GM12878 (cell line): ENCODE measurements at regions not wholly inside any gene's neighbourhood (a gene's known extent, or its start where the extent isn't known, plus 50 kb on each side); places are given as distances from the start of the nearest gene placed in this dataset.
A peak's percentile ranks its signal among the peaks of the same experiment; 100 is the strongest.

Source experiments
- CHD1 ChIP-seq: IDR thresholded peaks from 2 replicates; pipeline ENCODE4 v1.6.1; 2012; ENCODE audit warnings: low read depth, low read length, improper control_type of control experiment
- CHD4 ChIP-seq: fragments of 200-600 bp; sonication (generic); IDR thresholded peaks from 2 replicates; pipeline ENCODE4 v1.6.1; 2016; ENCODE audit warnings: mild to moderate bottlenecking
- EGR1 ChIP-seq, 2 experiments: IDR thresholded peaks; 1 replicate in 1 of 2; 2 replicates in 1 of 2; pipeline ENCODE4 v1.6.1; 2011 to 2012; ENCODE audit warnings: low read depth in 2 of 2, low read length in 2 of 2, borderline replicate concordance in 1 of 2, mild to moderate bottlenecking in 1 of 2, moderate library complexity in 1 of 2
- ESRRA ChIP-seq: IDR thresholded peaks from 2 replicates; pipeline ENCODE4 v1.6.1; 2012; ENCODE audit warnings: mild to moderate bottlenecking, low read length, improper control_type of control experiment
- FOXK2 ChIP-seq: fragments of 450-650 bp; IDR thresholded peaks from 2 replicates; pipeline ENCODE4 v1.6.1; 2017; ENCODE audit warnings: mild to moderate bottlenecking, moderate library complexity
- IKZF2 ChIP-seq, 2 experiments: fragments of 450-650 bp; IDR thresholded peaks; 2 replicates each; pipeline ENCODE4 v1.6.1; 2017; ENCODE audit warnings: mild to moderate bottlenecking in 2 of 2, moderate library complexity in 2 of 2
- IRF4 ChIP-seq: IDR thresholded peaks from 2 replicates; pipeline ENCODE4 v1.6.1; 2011; ENCODE audit warnings: low read depth, low read length
- KDM1A ChIP-seq: fragments of 200-600 bp; sonication (generic); IDR thresholded peaks from 2 replicates; pipeline ENCODE4 v1.6.1; 2016; ENCODE audit warnings: borderline replicate concordance
- POLR2AphosphoS5 ChIP-seq: IDR thresholded peaks from 2 replicates; pipeline ENCODE4 v1.6.1; 2011; ENCODE audit warnings: mild to moderate bottlenecking, low read length, inconsistent platforms
- RBBP5 ChIP-seq: fragments of 200-600 bp; sonication (generic); conservative IDR thresholded peaks from 2 replicates; pipeline ENCODE4 v1.6.1; 2016
- SMARCA5 ChIP-seq: fragments of 450-650 bp; IDR thresholded peaks from 2 replicates; pipeline ENCODE4 v1.6.1; 2017; ENCODE audit warnings: mild to moderate bottlenecking
- SMC3 ChIP-seq: IDR thresholded peaks from 2 replicates; pipeline ENCODE4 v1.6.1; 2011; ENCODE audit warnings: low read length, improper control_type of control experiment, borderline replicate concordance
- TCF7 ChIP-seq: IDR thresholded peaks from 2 replicates; pipeline ENCODE4 v1.6.1; 2014; ENCODE audit warnings: antibody characterized with exemption, borderline replicate concordance
- YY1 ChIP-seq: IDR thresholded peaks from 2 replicates; pipeline ENCODE4 v1.6.1; 2011; ENCODE audit warnings: low read depth, mild to moderate bottlenecking, low read length
- ZBED1 ChIP-seq: IDR thresholded peaks from 2 replicates; pipeline ENCODE4 v1.6.1; 2016; ENCODE audit warnings: borderline replicate concordance
- TF ChIP-seq, protein P1 (sequence below): fragments of 450-650 bp; formaldehyde crosslinking; IDR thresholded peaks from 2 replicates; pipeline ENCODE4 v1.5.0; 2022; ENCODE audit warnings: mild to moderate bottlenecking, missing genetic modification characterization
- TF ChIP-seq, protein P2 (sequence below): fragments of 450-650 bp; IDR thresholded peaks from 2 replicates; pipeline ENCODE4 v1.6.1; 2016; ENCODE audit warnings: mild to moderate bottlenecking
- TF ChIP-seq, protein P3 (sequence below): IDR thresholded peaks from 2 replicates; pipeline ENCODE4 v1.6.1; 2011; ENCODE audit warnings: borderline replicate concordance, low read depth, mild to moderate bottlenecking, moderate library complexity, mixed read lengths, low read length; ENCODE audit not compliant: insufficient read depth; ENCODE audit errors: extremely low read length
- TF ChIP-seq, protein P4 (sequence below): IDR thresholded peaks from 2 replicates; pipeline ENCODE4 v1.6.1; 2011; ENCODE audit warnings: mild to moderate bottlenecking, low read depth, low read length, moderate library complexity; ENCODE audit not compliant: insufficient replicate concordance
- TF ChIP-seq, protein P5 (sequence below): fragments of 450-650 bp; IDR thresholded peaks from 2 replicates; pipeline ENCODE4 v1.6.1; 2017; ENCODE audit warnings: antibody characterized with exemption, mild to moderate bottlenecking, moderate library complexity

DNA sequence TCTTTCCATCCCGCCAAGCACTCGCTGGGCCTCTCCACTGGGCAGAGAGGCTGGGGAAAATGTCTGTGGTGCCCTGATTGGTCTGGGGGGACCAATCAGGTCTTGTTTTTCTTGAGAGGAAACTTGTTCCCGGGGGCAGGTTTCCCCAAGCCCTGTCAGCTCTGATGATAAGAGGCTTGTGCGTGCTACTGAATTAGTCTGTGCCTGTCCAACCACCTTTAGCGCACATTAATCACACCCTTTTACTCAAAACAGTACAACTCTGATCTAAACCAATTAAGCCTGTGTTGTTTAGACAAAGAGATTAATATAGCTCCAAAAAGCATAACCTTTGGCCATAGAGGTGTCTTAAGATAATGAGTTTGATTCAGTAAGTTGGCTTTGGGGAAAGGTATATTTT lies 580.4 kb downstream of the VRK1 start (continued):
- TF ChIP-seq SMC3 (no peak), ESRRA (no peak), TCF7 (no peak), CHD4 (no peak), IRF4 (no peak), POLR2AphosphoS5 (no peak), FOXK2 (no peak), CHD1 (no peak), IKZF2 (IDR thresholded peaks at IDR 0.05) (peak in 1 of 2 experiments; percentile 15; a peak in 1 of 4 replicates), SMARCA5 (no peak), EGR1 (IDR thresholded peaks at IDR 0.05; ENCODE audit: borderline replicate concordance in 1 of 2, low read depth in 2 of 2, low read length in 2 of 2) (no peak), KDM1A (no peak), YY1 (no peak), RBBP5 (no peak), ZBED1 (no peak)
- TF ChIP-seq, protein P1, sequence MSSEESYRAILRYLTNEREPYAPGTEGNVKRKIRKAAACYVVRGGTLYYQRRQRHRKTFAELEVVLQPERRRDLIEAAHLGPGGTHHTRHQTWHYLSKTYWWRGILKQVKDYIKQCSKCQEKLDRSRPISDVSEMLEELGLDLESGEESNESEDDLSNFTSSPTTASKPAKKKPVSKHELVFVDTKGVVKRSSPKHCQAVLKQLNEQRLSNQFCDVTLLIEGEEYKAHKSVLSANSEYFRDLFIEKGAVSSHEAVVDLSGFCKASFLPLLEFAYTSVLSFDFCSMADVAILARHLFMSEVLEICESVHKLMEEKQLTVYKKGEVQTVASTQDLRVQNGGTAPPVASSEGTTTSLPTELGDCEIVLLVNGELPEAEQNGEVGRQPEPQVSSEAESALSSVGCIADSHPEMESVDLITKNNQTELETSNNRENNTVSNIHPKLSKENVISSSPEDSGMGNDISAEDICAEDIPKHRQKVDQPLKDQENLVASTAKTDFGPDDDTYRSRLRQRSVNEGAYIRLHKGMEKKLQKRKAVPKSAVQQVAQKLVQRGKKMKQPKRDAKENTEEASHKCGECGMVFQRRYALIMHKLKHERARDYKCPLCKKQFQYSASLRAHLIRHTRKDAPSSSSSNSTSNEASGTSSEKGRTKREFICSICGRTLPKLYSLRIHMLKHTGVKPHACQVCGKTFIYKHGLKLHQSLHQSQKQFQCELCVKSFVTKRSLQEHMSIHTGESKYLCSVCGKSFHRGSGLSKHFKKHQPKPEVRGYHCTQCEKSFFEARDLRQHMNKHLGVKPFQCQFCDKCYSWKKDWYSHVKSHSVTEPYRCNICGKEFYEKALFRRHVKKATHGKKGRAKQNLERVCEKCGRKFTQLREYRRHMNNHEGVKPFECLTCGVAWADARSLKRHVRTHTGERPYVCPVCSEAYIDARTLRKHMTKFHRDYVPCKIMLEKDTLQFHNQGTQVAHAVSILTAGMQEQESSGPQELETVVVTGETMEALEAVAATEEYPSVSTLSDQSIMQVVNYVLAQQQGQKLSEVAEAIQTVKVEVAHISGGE (CRISPR knock-in tag) = no peak
- TF ChIP-seq, protein P2, sequence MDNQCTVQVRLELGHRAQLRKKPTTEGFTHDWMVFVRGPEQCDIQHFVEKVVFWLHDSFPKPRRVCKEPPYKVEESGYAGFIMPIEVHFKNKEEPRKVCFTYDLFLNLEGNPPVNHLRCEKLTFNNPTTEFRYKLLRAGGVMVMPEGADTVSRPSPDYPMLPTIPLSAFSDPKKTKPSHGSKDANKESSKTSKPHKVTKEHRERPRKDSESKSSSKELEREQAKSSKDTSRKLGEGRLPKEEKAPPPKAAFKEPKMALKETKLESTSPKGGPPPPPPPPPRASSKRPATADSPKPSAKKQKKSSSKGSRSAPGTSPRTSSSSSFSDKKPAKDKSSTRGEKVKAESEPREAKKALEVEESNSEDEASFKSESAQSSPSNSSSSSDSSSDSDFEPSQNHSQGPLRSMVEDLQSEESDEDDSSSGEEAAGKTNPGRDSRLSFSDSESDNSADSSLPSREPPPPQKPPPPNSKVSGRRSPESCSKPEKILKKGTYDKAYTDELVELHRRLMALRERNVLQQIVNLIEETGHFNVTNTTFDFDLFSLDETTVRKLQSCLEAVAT = no peak
- TF ChIP-seq, protein P3, sequence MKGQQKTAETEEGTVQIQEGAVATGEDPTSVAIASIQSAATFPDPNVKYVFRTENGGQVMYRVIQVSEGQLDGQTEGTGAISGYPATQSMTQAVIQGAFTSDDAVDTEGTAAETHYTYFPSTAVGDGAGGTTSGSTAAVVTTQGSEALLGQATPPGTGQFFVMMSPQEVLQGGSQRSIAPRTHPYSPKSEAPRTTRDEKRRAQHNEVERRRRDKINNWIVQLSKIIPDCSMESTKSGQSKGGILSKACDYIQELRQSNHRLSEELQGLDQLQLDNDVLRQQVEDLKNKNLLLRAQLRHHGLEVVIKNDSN = no peak
- TF ChIP-seq, protein P4, sequence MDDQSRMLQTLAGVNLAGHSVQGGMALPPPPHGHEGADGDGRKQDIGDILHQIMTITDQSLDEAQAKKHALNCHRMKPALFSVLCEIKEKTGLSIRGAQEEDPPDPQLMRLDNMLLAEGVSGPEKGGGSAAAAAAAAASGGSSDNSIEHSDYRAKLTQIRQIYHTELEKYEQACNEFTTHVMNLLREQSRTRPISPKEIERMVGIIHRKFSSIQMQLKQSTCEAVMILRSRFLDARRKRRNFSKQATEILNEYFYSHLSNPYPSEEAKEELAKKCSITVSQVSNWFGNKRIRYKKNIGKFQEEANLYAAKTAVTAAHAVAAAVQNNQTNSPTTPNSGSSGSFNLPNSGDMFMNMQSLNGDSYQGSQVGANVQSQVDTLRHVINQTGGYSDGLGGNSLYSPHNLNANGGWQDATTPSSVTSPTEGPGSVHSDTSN = peak; percentile 56
- TF ChIP-seq, protein P5, sequence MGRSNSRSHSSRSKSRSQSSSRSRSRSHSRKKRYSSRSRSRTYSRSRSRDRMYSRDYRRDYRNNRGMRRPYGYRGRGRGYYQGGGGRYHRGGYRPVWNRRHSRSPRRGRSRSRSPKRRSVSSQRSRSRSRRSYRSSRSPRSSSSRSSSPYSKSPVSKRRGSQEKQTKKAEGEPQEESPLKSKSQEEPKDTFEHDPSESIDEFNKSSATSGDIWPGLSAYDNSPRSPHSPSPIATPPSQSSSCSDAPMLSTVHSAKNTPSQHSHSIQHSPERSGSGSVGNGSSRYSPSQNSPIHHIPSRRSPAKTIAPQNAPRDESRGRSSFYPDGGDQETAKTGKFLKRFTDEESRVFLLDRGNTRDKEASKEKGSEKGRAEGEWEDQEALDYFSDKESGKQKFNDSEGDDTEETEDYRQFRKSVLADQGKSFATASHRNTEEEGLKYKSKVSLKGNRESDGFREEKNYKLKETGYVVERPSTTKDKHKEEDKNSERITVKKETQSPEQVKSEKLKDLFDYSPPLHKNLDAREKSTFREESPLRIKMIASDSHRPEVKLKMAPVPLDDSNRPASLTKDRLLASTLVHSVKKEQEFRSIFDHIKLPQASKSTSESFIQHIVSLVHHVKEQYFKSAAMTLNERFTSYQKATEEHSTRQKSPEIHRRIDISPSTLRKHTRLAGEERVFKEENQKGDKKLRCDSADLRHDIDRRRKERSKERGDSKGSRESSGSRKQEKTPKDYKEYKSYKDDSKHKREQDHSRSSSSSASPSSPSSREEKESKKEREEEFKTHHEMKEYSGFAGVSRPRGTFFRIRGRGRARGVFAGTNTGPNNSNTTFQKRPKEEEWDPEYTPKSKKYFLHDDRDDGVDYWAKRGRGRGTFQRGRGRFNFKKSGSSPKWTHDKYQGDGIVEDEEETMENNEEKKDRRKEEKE = no peak
